GM18868 (cell line): ENCODE measurements at regions not wholly inside any gene's neighbourhood (a gene's known extent, or its start where the extent isn't known, plus 50 kb on each side); places are given as distances from the start of the nearest gene placed in this dataset.
"Not testable (repeated sequence)": the region's sequence is repeated elsewhere in the genome, so short reads cannot be mapped to it uniquely, and the experiment has no call there.

Experiments
- ATAC-seq: cut with Tn5 transposase; IDR thresholded peaks from one replicate; pipeline ENCODE4 v1.9.1; 2021; ENCODE audit warnings: mild to moderate bottlenecking, moderate library complexity; ENCODE audit not compliant: unreplicated experiment

GRCh38 chr5:163941079-163941478 lies 435.7 kb downstream of the MAT2B start:
- ATAC-seq, result peak; percentile 42

DNA sequence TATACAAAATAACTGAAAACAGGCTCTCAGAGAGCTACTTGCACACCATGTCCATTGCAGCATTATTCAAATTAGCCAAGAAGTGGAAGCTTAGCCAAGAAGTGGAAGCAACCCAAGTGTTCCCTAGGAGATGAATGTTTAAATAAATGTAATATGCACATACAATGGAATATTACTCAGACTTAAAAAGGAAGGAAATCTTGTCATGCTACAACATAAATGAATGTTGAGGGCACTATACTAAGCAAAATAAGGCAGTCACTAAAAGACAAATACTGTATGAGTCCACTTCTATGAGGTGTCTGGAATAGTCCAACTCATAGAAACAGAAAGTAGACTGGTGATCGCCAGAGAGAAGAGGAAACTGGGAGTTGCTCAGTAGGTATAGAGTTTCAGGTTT lies 438.1 kb downstream of the MAT2B start:
- peak; percentile 39 for ATAC-seq

GRCh38 chr5:163944738-163945137 lies 439.3 kb downstream of the MAT2B start:
- no peak for ATAC-seq

GRCh38 chr5:163947848-163948666 lies 442.6 kb downstream of the MAT2B start:
- ATAC-seq, result no peak

DNA sequence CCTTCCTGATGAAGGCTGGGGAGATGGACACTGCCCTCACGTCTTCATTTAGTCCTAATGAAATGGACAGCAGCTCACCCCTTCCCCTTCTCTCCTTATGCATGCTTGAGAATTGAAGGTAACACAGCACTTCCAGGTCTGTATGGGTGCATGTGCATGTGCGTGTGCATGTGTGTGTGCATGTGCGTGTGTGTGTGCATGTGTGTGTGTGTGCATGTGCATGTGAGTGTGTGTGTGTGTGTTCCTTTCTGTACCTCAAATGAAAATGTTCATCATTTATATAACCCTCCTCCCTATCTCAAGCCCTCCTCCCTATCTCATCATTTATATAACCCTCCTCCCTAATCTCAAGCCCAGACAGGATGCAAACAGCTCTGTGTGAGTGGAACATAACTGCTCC lies 444.8 kb downstream of the MAT2B start:
- ATAC-seq, result no peak

DNA sequence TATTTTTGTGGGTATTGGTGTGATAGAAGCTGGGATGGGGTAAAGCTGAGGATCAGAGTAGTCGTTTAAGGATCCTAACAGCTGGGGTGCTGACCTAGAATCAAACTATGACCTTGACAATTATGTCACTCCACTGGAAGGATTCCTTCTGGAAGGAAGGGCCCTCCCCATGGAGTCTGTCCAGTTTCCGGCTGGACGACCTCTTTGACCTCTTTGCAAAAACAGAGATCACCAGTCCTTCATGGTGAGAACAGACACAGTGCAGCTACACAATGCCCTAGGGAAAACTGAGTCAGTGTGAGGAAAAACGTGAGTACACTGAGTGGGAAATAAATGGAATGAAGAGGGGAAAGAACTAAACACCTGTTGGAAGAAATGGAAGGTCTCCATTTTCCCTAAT lies 445.6 kb downstream of the MAT2B start:
- ATAC-seq, result no peak

- ATAC-seq, result no peak
Observed at GRCh38 chr5:163953901-163954300, 448.5 kb downstream of the MAT2B start.

GRCh38 chr5:163961230-163961629 lies 455.8 kb downstream of the MAT2B start:
- ATAC-seq, result not testable (repeated sequence)

- ATAC-seq, result no peak
Observed at GRCh38 chr5:163963881-163964280, 458.5 kb downstream of the MAT2B start.

DNA sequence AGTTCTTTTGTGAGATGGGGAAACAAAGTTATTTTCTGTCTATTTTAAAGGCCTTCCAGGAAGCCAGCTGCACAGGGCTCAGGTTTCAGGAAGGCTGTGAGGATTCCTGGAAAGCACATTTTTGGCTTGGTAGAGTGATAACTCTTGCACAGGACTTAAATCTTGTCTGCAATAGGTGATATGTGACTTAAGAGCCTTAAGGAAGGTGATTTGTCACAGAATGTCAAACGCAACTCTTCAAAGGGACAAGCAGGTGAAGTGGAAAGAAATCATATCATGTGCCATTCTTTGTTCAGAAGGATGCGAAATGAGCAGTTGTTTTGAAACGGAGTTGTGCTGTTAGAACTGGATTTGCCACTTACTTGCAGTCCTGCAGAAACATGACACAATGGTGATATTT lies 459.3 kb downstream of the MAT2B start:
- no peak for ATAC-seq

- no peak for ATAC-seq
Observed at GRCh38 chr5:163967268-163967667, 461.8 kb downstream of the MAT2B start.

- ATAC-seq, result no peak
Observed at GRCh38 chr5:163968651-163969050, 463.2 kb downstream of the MAT2B start.

GRCh38 chr5:163976696-163977095 lies 471.3 kb downstream of the MAT2B start:
- ATAC-seq, result no peak

- ATAC-seq, result peak; percentile 83
Observed at GRCh38 chr5:163978897-163979296, 473.5 kb downstream of the MAT2B start.

- no peak for ATAC-seq
Observed at GRCh38 chr5:163988566-163988965, 483.1 kb downstream of the MAT2B start.

DNA sequence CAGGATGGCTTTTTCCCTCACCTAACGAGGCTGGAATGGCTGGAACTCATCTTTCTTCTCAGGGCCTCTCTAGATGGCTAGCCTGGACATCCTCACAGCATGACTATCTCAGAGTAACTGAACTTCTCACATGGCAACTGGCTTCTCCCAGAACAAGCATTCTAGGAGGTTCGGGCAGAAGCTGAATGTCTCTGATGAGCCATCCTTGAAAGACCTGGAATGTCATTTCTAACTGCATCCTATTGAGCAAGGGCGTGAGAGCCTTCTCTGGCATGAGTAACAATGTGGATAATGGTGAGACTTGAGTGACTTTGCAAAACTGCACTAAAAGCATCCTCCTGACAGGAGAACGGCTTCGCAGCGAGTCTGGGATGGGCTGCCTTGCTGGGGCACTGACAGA lies 487.7 kb downstream of the MAT2B start:
- no peak for ATAC-seq

GRCh38 chr5:163995206-163995605 lies 489.8 kb downstream of the MAT2B start:
- ATAC-seq, result no peak

DNA sequence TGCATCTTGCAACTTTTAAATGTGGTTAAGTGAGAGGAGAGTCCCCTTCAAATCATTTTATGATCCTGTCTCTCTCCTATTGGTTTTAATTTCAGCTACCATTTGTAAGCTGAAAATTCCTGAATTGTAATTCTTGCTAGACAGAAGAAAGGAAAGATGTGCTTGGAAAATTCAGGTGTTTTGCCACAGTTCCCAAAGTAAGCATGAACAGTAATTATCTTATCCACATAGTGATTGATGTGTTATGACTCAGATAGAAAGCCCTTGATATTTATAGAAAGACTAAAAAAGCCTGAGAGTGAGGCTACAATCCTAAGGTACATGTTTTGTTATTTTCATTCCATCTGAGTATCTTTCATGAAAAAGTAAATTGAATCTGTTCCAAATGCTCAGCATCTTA lies 492.5 kb downstream of the MAT2B start:
- ATAC-seq, result no peak

DNA sequence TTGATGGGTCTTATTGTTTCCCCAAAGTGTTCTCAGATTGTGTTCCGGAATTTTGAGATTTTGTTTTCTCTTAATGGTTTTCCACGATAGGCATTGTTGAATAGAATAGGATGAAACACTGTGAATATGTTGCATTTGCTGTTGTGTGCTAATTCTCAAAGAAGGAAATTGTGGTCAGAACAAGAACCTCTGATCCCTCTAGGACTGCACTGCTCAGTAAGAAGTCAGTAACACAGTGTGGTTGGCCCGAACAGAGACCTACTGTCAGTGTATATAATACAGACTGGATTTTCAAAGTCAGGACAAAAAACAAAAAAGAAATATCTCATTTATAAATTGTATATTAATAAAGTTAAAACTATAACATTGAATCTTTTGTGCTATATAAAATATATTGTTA lies 494.8 kb downstream of the MAT2B start:
- ATAC-seq, result no peak

DNA sequence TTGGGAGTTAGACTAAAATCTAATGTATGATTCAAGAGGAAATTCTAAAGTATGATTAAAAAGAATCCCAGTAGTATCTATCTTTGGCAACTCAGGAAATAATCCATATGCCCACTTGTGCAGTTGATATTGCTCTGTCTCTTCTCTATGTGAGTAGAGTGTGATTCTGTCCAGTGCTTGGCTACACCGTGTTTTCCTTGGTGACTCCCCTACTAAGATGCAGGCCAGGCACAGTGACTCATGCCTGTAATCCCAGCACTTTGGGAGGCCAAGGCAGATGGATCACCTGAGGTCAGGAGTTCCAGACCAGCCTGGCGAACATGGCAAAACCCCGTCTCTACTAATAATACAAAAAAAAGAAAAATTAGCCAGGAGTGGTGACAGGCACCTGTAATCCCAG lies 495.4 kb downstream of the MAT2B start:
- no peak for ATAC-seq

GRCh38 chr5:164002214-164002613 lies 496.8 kb downstream of the MAT2B start:
- peak; percentile 7 for ATAC-seq

DNA sequence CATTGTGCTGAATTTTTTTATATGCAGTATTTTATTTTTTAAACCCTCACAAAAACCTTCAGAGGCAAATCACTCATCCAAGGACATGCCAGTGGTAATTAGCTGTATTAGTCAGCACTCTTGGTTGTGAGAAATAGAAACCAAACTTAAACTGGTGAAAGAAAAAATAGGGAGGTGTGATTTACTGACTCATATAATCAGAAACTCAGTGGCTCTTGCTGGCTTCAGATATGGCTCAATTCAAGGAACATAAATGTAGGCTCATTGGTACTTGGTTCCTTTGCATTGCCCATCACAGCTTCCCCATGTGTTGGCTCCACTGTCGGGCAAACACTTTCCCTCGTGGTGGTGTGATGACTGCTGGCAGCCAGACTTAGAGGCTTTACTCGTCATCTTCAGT lies 497.2 kb downstream of the MAT2B start:
- ATAC-seq, result peak; percentile 75

DNA sequence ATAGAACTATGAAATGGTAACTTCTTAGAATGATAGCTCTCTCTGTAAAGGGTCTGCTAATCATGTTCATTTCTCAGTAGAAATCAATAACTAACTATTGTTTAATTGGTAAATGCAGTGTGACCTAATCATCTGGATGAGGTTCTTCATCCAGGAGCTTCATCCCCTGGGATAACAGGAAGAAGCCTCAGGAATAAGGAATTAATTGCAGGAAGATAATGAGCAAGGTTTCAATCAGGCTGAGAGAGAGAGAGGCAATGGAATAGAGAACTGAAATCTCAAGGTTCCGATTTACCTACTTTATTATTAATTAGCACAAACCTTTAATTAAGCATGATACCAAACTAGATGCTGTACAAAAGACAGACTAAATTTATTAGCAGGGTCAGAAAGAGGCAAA lies 499.7 kb downstream of the MAT2B start:
- no peak for ATAC-seq
